ENCODE measurements at regions not wholly inside any gene's neighbourhood (a gene's known extent, or its start where the extent isn't known, plus 50 kb on each side); places are given as distances from the start of the nearest gene placed in this dataset.

- no CpG with 5 or more reads among the region's 4 CpGs for WGBS (ENCODE audit: insufficient coverage)
- no peaks in the 10 kb centered on the region for H3K9me3 ChIP-seq (replicated peaks; ENCODE audit: control insufficient read depth, low read depth, low read length)
- no peaks in the 10 kb centered on the region for H3K36me3 ChIP-seq (ENCODE audit: control insufficient read depth, insufficient read depth, low read length)
- no peak overlapping the region for H3K27ac ChIP-seq (ENCODE audit: low read length)
- no peaks in the 10 kb centered on the region for H3K27me3 ChIP-seq (ENCODE audit: control insufficient read depth, insufficient read depth, low read length)
- DNase-seq = peak; percentile 46
- H3K4me1 ChIP-seq (ENCODE audit: control insufficient read depth, insufficient read depth, low read length) = no peaks in the 10 kb centered on the region
- H3K4me3 ChIP-seq (ENCODE audit: low read length) = no peak overlapping the region
These were observed 449.6 kb upstream of the TGFBR2 start for GRCh38 chr3:30156586-30157498.

DNA sequence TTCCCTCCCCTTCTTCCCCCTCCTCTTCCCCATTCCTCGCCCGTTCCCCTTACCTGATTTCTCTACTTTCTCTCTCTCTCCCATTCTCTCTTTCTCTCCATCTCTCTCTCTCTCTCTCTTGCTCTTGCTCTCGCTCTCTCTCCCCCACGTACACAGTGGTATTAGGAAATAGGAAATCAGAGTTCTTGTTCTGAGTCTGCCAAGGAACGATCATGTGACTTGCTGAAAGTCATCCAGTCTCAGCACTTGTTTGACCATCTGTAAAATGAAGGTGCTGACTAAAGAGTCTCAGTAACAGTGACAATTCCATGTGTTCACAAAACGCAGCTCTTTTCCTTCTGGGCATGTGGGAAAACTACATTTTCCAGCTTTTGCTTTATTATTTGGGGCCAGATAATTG is 445.0 kb upstream of the TGFBR2 start:
- DNase-seq = peak; percentile 87
- Histone ChIP-seq H3K36me3 (ENCODE audit: control insufficient read depth, insufficient read depth, low read length) (no peaks in the 10 kb centered on the region), H3K4me1 (ENCODE audit: control insufficient read depth, insufficient read depth, low read length) (no peaks in the 10 kb centered on the region), H3K9me3 (replicated peaks; ENCODE audit: control insufficient read depth, low read depth, low read length) (no peaks in the 10 kb centered on the region), H3K27me3 (ENCODE audit: control insufficient read depth, insufficient read depth, low read length) (no peaks in the 10 kb centered on the region), H3K4me3 (ENCODE audit: low read length) (no peak overlapping the region), H3K27ac (ENCODE audit: low read length) (no peak overlapping the region)
- 21% methylated on average over 4 of the region's 6 CpGs for WGBS (ENCODE audit: insufficient coverage)

DNA sequence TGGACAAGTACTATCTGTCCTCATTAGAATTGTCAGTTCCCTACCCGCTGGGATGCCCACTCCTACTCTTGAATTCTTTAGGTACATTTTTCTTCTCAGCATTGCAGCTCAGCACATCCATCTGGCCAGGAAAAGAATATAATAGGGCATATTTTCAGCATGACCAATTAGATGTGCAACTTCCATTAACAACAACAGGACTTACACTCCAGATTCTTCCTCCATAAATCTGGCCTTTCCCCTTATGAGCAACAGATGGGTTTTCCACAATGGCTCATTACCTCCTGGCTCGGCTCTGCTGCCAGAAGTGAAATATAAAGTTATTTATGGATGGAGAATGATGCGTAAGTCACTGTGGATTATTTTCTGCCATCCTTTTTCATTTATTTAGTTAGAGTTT is 443.8 kb upstream of the TGFBR2 start:
- H3K4me1 ChIP-seq (ENCODE audit: control insufficient read depth, insufficient read depth, low read length) = no peaks in the 10 kb centered on the region
- no peaks in the 10 kb centered on the region for H3K36me3 ChIP-seq (ENCODE audit: control insufficient read depth, insufficient read depth, low read length)
- H3K9me3 ChIP-seq (replicated peaks; ENCODE audit: control insufficient read depth, low read depth, low read length) = no peaks in the 10 kb centered on the region
- H3K27me3 ChIP-seq (ENCODE audit: control insufficient read depth, insufficient read depth, low read length) = no peaks in the 10 kb centered on the region
- no CpG with 5 or more reads among the region's 3 CpGs for WGBS (ENCODE audit: insufficient coverage)
- H3K27ac ChIP-seq (ENCODE audit: low read length) = no peak overlapping the region
- DNase-seq = peak; percentile 71
- H3K4me3 ChIP-seq (ENCODE audit: low read length) = no peak overlapping the region

- no peak overlapping the region for H3K27ac ChIP-seq (ENCODE audit: low read length)
- no peak overlapping the region for H3K4me3 ChIP-seq (ENCODE audit: low read length)
- whole genome bisulfite sequencing (ENCODE audit: insufficient coverage) = 84% methylated on average over 2 of the region's 4 CpGs
- no peaks in the 10 kb centered on the region for H3K9me3 ChIP-seq (replicated peaks; ENCODE audit: control insufficient read depth, low read depth, low read length)
- H3K27me3 ChIP-seq (ENCODE audit: control insufficient read depth, insufficient read depth, low read length) = no peaks in the 10 kb centered on the region
- no peaks in the 10 kb centered on the region for H3K4me1 ChIP-seq (ENCODE audit: control insufficient read depth, insufficient read depth, low read length)
- DNase-seq = no peak
- H3K36me3 ChIP-seq (ENCODE audit: control insufficient read depth, insufficient read depth, low read length) = no peaks in the 10 kb centered on the region
These were observed 439.9 kb upstream of the TGFBR2 start for GRCh38 chr3:30166535-30166934.

DNA sequence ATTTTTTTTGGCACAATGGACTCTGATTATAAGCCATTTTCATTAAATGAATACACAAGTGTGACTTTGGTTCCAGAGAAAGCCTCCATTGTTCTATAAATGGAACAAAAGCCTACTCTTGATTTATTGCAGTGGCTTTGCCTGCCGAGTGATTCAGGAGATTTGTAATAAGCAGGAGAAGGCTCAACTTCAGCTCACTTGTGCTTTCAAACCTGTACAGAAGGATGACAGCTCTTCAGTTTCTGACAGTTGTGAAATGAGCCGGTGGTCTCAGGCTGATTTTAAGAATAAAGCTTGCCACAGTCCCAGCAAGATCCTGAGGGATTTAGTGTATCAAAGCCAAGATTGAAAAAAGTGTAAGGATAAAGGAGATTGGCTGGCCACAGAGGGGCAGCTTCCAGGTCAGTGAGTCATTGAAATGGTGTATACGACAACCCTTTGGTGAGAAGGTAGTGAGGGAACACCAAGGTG is 438.8 kb upstream of the TGFBR2 start:
- WGBS (ENCODE audit: insufficient coverage) = 71% methylated on average over 1 of the region's 3 CpGs
- Histone ChIP-seq H3K36me3 (ENCODE audit: control insufficient read depth, insufficient read depth, low read length) (no peaks in the 10 kb centered on the region), H3K4me3 (ENCODE audit: low read length) (no peak overlapping the region), H3K9me3 (replicated peaks; ENCODE audit: control insufficient read depth, low read depth, low read length) (no peaks in the 10 kb centered on the region), H3K4me1 (ENCODE audit: control insufficient read depth, insufficient read depth, low read length) (no peaks in the 10 kb centered on the region), H3K27ac (ENCODE audit: low read length) (no peak overlapping the region), H3K27me3 (ENCODE audit: control insufficient read depth, insufficient read depth, low read length) (no peaks in the 10 kb centered on the region)
- DNase-seq = peak; percentile 50

GRCh38 chr3:30169487-30169886 is 436.9 kb upstream of the TGFBR2 start:
- H3K4me3 ChIP-seq (ENCODE audit: low read length) = no peak overlapping the region
- no peaks in the 10 kb centered on the region for H3K36me3 ChIP-seq (ENCODE audit: control insufficient read depth, insufficient read depth, low read length)
- DNase-seq = no peak
- H3K9me3 ChIP-seq (replicated peaks; ENCODE audit: control insufficient read depth, low read depth, low read length) = no peaks in the 10 kb centered on the region
- no peaks in the 10 kb centered on the region for H3K27me3 ChIP-seq (ENCODE audit: control insufficient read depth, insufficient read depth, low read length)
- H3K4me1 ChIP-seq (ENCODE audit: control insufficient read depth, insufficient read depth, low read length) = no peaks in the 10 kb centered on the region
- H3K27ac ChIP-seq (ENCODE audit: low read length) = no peak overlapping the region

DNA sequence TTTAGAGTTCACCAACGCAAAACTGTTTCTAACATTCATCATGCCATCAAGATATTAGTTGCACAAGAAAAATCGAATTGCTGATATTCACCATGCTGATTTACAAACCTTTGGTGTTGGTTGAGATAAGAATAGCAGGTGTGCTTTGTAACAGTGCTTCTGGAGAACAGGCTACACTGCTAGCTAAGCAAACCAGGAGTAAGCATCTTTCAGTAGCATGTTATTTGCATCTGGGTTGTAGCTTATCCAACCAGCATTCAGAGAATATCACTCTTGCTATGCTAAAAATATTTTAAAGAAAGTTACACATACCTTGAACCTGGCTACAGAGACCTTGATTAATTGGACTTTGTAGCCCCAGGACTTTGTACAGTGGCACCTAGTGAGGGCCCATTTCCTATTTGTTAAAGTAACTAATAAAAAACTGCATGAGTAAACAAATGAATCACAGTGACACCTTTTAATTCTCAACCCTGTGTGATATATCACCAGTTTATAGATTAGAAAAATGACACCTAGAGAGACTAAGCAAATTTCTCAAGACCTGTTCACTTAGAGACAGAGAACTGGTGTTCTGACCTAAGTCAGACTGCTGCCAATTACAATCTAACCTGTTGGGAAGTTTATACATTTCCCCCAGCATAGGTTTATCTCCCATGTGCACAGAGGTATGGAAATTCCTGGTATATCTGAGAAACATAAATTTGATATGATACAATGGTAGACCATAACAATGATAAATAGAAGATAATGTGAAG is 435.5 kb upstream of the TGFBR2 start:
- DNase-seq = no peak
- H3K4me3 ChIP-seq (ENCODE audit: low read length) = no peak overlapping the region
- no peaks in the 10 kb centered on the region for H3K27me3 ChIP-seq (ENCODE audit: control insufficient read depth, insufficient read depth, low read length)
- WGBS (ENCODE audit: insufficient coverage) = no CpG with 5 or more reads among the region's 2 CpGs
- H3K36me3 ChIP-seq (ENCODE audit: control insufficient read depth, insufficient read depth, low read length) = no peaks in the 10 kb centered on the region
- no peaks in the 10 kb centered on the region for H3K4me1 ChIP-seq (ENCODE audit: control insufficient read depth, insufficient read depth, low read length)
- no peak overlapping the region for H3K27ac ChIP-seq (ENCODE audit: low read length)
- H3K9me3 ChIP-seq (replicated peaks; ENCODE audit: control insufficient read depth, low read depth, low read length) = no peaks in the 10 kb centered on the region

DNA sequence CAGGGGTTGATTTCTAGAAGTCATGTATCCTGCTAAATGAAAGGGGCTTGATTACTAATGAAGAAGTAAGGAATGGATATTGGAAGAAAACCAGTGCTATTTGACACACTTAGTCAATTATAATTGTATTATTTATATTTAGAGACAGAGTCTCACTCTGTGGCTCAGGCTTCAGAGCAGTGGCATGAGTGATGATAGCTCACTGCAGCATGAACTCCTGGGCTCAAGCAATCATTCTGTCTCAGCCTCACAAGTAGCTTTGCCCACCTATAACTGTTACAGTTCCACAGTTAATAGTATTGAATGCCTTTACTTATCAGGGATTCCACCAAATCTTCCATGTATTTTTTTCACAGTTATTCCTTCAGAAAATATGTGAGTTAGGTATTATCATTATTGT is 432.0 kb upstream of the TGFBR2 start:
- no peaks in the 10 kb centered on the region for H3K9me3 ChIP-seq (replicated peaks; ENCODE audit: control insufficient read depth, low read depth, low read length)
- DNase-seq = no peak
- no peak overlapping the region for H3K27ac ChIP-seq (ENCODE audit: low read length)
- no peak overlapping the region for H3K4me3 ChIP-seq (ENCODE audit: low read length)
- no peaks in the 10 kb centered on the region for H3K4me1 ChIP-seq (ENCODE audit: control insufficient read depth, insufficient read depth, low read length)
- H3K27me3 ChIP-seq (ENCODE audit: control insufficient read depth, insufficient read depth, low read length) = no peaks in the 10 kb centered on the region
- no peaks in the 10 kb centered on the region for H3K36me3 ChIP-seq (ENCODE audit: control insufficient read depth, insufficient read depth, low read length)

DNA sequence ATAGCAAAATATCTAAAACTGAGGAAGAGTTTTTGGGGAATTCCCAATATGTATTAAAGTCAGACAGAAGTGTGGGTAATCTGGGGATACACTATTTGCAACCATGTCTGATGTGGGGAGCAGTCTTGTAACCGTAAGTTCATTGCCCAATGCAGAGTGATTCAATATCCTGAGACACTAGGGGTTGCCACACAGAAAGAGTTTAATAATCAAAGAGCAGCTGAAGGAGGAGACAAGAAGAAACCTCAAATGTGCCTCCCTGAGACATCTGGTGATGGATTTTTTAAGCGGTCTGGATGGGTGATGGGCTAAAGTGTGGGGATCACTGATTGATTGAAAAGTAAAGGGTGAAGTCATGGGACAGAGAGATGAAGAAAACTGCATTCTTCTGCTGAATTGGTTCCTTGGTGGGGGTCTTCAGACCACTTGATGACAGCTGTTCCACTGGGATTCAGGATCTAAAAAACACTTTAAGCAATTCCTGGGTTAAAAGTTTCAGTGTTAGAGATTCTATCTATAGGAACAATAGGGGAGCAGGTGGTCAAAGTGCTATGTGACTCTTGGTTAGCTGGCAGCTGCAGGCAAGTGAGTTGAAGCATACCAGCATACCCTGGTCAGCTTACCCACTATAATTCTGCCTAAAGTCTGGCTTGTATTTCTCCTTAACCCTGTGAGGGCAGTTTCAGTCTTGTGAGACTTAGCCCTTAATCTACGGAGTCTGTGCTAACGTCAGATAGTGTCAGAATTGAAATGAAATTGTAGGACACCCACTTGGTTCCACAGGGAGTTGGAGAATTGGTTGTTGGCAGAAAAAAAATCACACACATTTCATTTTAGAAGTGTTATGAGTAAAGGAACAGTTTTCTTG is 425.9 kb upstream of the TGFBR2 start:
- Histone ChIP-seq H3K4me1 (ENCODE audit: control insufficient read depth, insufficient read depth, low read length) (no peaks in the 10 kb centered on the region), H3K27me3 (ENCODE audit: control insufficient read depth, insufficient read depth, low read length) (no peaks in the 10 kb centered on the region), H3K27ac (ENCODE audit: low read length) (no peak overlapping the region), H3K4me3 (ENCODE audit: low read length) (no peak overlapping the region), H3K9me3 (replicated peaks; ENCODE audit: control insufficient read depth, low read depth, low read length) (no peaks in the 10 kb centered on the region), H3K36me3 (ENCODE audit: control insufficient read depth, insufficient read depth, low read length) (no peaks in the 10 kb centered on the region)
- DNase-seq = peak; percentile 54
- 63% methylated on average over 4 of the region's 4 CpGs for WGBS (ENCODE audit: insufficient coverage)

- WGBS (ENCODE audit: insufficient coverage) = no CpG with 5 or more reads among the region's 1 CpG
- Histone ChIP-seq H3K27me3 (ENCODE audit: control insufficient read depth, insufficient read depth, low read length) (no peaks in the 10 kb centered on the region), H3K4me1 (ENCODE audit: control insufficient read depth, insufficient read depth, low read length) (no peaks in the 10 kb centered on the region), H3K4me3 (ENCODE audit: low read length) (no peak overlapping the region), H3K36me3 (ENCODE audit: control insufficient read depth, insufficient read depth, low read length) (no peaks in the 10 kb centered on the region), H3K9me3 (replicated peaks; ENCODE audit: control insufficient read depth, low read depth, low read length) (no peaks in the 10 kb centered on the region), H3K27ac (ENCODE audit: low read length) (no peak overlapping the region)
- no peak for DNase-seq
These were observed 425.3 kb upstream of the TGFBR2 start for GRCh38 chr3:30181178-30181465.
